ENCODE measurements at regions not wholly inside any gene's neighbourhood (a gene's known extent, or its start where the extent isn't known, plus 50 kb on each side); places are given as distances from the start of the nearest gene placed in this dataset.
"Not testable (repeated sequence)": the region's sequence is repeated elsewhere in the genome, so short reads cannot be mapped to it uniquely, and the experiment has no call there.

GRCh38 chr11:91066456-91067047 lies 843.7 kb upstream of the CHORDC1 start:
- DNase-seq, result no peak
- WGBS, 2 donors, result 71 to 75% methylated on average over 5 of the region's 5 CpGs
- no peak for ATAC-seq (ENCODE audit: low FRiP score in 2 of 2)
- Histone ChIP-seq H3K4me1 (no peaks in the 10 kb centered on the region), H3K4me3 (no peak overlapping the region), H3K27me3 (no peaks in the 10 kb centered on the region), H3K27ac (no peak overlapping the region), H3K9me3 (no peaks in the 10 kb centered on the region), H3K36me3 (no peaks in the 10 kb centered on the region)
- no peak for TF ChIP-seq POLR2A (IDR thresholded peaks at IDR 0.05)
- no peak for TF ChIP-seq POLR2AphosphoS5 (IDR thresholded peaks at IDR 0.05)
- TF ChIP-seq CTCF (IDR thresholded peaks at IDR 0.05), result no peak
- TF ChIP-seq EP300 (IDR thresholded peaks at IDR 0.05), result no peak

- 96% methylated on average over 18 of the region's 29 CpGs; no CpG with 5 or more reads in 1 of the 2 donors for WGBS, 2 donors
These were observed 840.5 kb upstream of the CHORDC1 start for GRCh38 chr11:91063399-91063798.

GRCh38 chr11:91047882-91048281 lies 825.0 kb upstream of the CHORDC1 start:
- 77 to 86% methylated on average over 2 of the region's 2 CpGs for WGBS, 2 donors
- DNase-seq (no peak), ATAC-seq (ENCODE audit: low FRiP score in 2 of 2) (no peak)
- Histone ChIP-seq H3K36me3 (no peaks in the 10 kb centered on the region), H3K4me1 (no peaks in the 10 kb centered on the region), H3K27ac (no peak overlapping the region), H3K27me3 (no peaks in the 10 kb centered on the region), H3K4me3 (no peak overlapping the region), H3K9me3 (no peaks in the 10 kb centered on the region)
- no peak for TF ChIP-seq POLR2A (IDR thresholded peaks at IDR 0.05)
- TF ChIP-seq EP300 (IDR thresholded peaks at IDR 0.05), result no peak
- TF ChIP-seq POLR2AphosphoS5 (IDR thresholded peaks at IDR 0.05), result no peak
- no peak for TF ChIP-seq CTCF (IDR thresholded peaks at IDR 0.05)

More at GRCh38 chr11:91063399-91063798, 840.5 kb upstream of the CHORDC1 start:
- peak in 1 of 2 donors; percentile 71 for DNase-seq
- H3K36me3 ChIP-seq; H3K4me1 ChIP-seq; ATAC-seq (ENCODE audit: low FRiP score in 2 of 2); H3K9me3 ChIP-seq; H3K27me3 ChIP-seq; H3K4me3 ChIP-seq; H3K27ac ChIP-seq: not testable (repeated sequence)

GRCh38 chr11:91046261-91046660 lies 823.4 kb upstream of the CHORDC1 start:
- H3K9me3 ChIP-seq, result no peaks in the 10 kb centered on the region
- H3K27me3 ChIP-seq, result no peaks in the 10 kb centered on the region
- DNase-seq (no peak), ATAC-seq (ENCODE audit: low FRiP score in 2 of 2) (no peak)
- TF ChIP-seq POLR2AphosphoS5 (IDR thresholded peaks at IDR 0.05), result no peak
- no peaks in the 10 kb centered on the region for H3K36me3 ChIP-seq
- WGBS, 2 donors, result 85 to 89% methylated on average over 6 of the region's 6 CpGs
- H3K27ac ChIP-seq, result no peak overlapping the region
- H3K4me1 ChIP-seq, result no peaks in the 10 kb centered on the region
- no peak overlapping the region for H3K4me3 ChIP-seq

- no peaks in the 10 kb centered on the region for H3K9me3 ChIP-seq
- TF ChIP-seq POLR2AphosphoS5 (IDR thresholded peaks at IDR 0.05), result no peak
- no peak for TF ChIP-seq CTCF (IDR thresholded peaks at IDR 0.05)
- TF ChIP-seq EP300 (IDR thresholded peaks at IDR 0.05), result no peak
- no peak for TF ChIP-seq POLR2A (IDR thresholded peaks at IDR 0.05)
- no peaks in the 10 kb centered on the region for H3K4me1 ChIP-seq
- no peaks in the 10 kb centered on the region for H3K27me3 ChIP-seq
- H3K4me3 ChIP-seq, result no peak overlapping the region
- DNase-seq (no peak), ATAC-seq (ENCODE audit: low FRiP score in 2 of 2) (no peak)
- H3K27ac ChIP-seq, result no peak overlapping the region
- no peaks in the 10 kb centered on the region for H3K36me3 ChIP-seq
These were observed 818.8 kb upstream of the CHORDC1 start for GRCh38 chr11:91041626-91042025.

GRCh38 chr11:91023731-91024130 lies 800.9 kb upstream of the CHORDC1 start:
- Histone ChIP-seq H3K9me3 (no peaks in the 10 kb centered on the region), H3K4me3 (no peak overlapping the region), H3K27me3 (no peaks in the 10 kb centered on the region), H3K4me1 (no peaks in the 10 kb centered on the region), H3K27ac (no peak overlapping the region), H3K36me3 (no peaks in the 10 kb centered on the region)
- DNase-seq (no peak), ATAC-seq (ENCODE audit: low FRiP score in 2 of 2) (no peak)
- no peak for TF ChIP-seq EP300 (IDR thresholded peaks at IDR 0.05)
- WGBS, 2 donors, result 42 to 45% methylated on average over 2 of the region's 2 CpGs
